Hepatocyte (in vitro differentiated cells): ENCODE measurements at regions not wholly inside any gene's neighbourhood (a gene's known extent, or its start where the extent isn't known, plus 50 kb on each side); places are given as distances from the start of the nearest gene placed in this dataset.

Experiments
- CTCF ChIP-seq: fragments of 200-600 bp; sonication (generic); IDR thresholded peaks from 2 replicates; pipeline ENCODE4 v1.5.1; 2016; ENCODE audit warnings: antibody characterized with exemption, mild to moderate bottlenecking; ENCODE audit not compliant: poor library complexity
- EZH2 ChIP-seq: fragments of 200-600 bp; sonication (generic); IDR thresholded peaks from 2 replicates; pipeline ENCODE4 v1.6.1; 2016; ENCODE audit warnings: antibody characterized with exemption, mild to moderate bottlenecking, borderline replicate concordance
- EZH2phosphoT487 ChIP-seq: fragments of 200-600 bp; sonication (generic); IDR thresholded peaks from one replicate; pipeline ENCODE4 v1.6.1; 2018; ENCODE audit warnings: antibody characterized with exemption, mild to moderate bottlenecking, low read depth, moderate library complexity; ENCODE audit not compliant: unreplicated experiment, severe bottlenecking

- no peak for TF ChIP-seq CTCF
- no peak for TF ChIP-seq EZH2
- TF ChIP-seq EZH2phosphoT487: no peak
Observed at GRCh38 chr2:239868556-239869181, 156.5 kb downstream of the NDUFA10 start.
